ENCODE measurements at regions not wholly inside any gene's neighbourhood (a gene's known extent, or its start where the extent isn't known, plus 50 kb on each side); places are given as distances from the start of the nearest gene placed in this dataset.

GRCh38 chr10:43699516-43699915 is 50.8 kb upstream of the ZNF32 start:
- no peak for DNase-seq

Measured in hypothalamus (tissue), 51 donors.